Nephron progenitor cell (in vitro differentiated cells): ENCODE measurements at regions not wholly inside any gene's neighbourhood (a gene's known extent, or its start where the extent isn't known, plus 50 kb on each side); places are given as distances from the start of the nearest gene placed in this dataset.

Experiments used
- DNase-seq: peaks from one replicate; pipeline ENCODE4 v3.0.0; 2021
- H3K27ac Mint-ChIP-seq: 2 replicates; pipeline ENCODE4 v1.8.0; 2021; ENCODE audit warnings: mild to moderate bottlenecking, moderate library complexity, mixed read lengths
- H3K27me3 Mint-ChIP-seq: 2 replicates; pipeline ENCODE4 v1.8.0; 2021; ENCODE audit warnings: mild to moderate bottlenecking, low read depth, mixed read lengths; ENCODE audit not compliant: poor library complexity
- H3K36me3 Mint-ChIP-seq: 2 replicates; pipeline ENCODE4 v1.8.0; 2021; ENCODE audit warnings: low read depth, mixed read lengths
- H3K4me1 Mint-ChIP-seq: 2 replicates; pipeline ENCODE4 v1.8.0; 2021; ENCODE audit warnings: mixed read lengths
- H3K4me3 Mint-ChIP-seq: 2 replicates; pipeline ENCODE4 v1.8.0; 2021; ENCODE audit warnings: mild to moderate bottlenecking, moderate library complexity, mixed read lengths
- H3K9me3 Mint-ChIP-seq: 2 replicates; pipeline ENCODE4 v1.8.0; 2021; ENCODE audit warnings: mild to moderate bottlenecking, moderate library complexity, mixed read lengths
- CTCF ChIP-seq: fragments of 200-600 bp; sonication (generic); IDR thresholded peaks from 2 replicates; pipeline ENCODE4 v1.5.0; 2021; ENCODE audit warnings: antibody characterized with exemption

- DNase-seq: no peak
- peaks cover 11% of the 10 kb centered on the region for H3K4me1 Mint-ChIP-seq
- H3K27me3 Mint-ChIP-seq: peaks cover 20% of the 10 kb centered on the region
- H3K36me3 Mint-ChIP-seq: no peaks in the 10 kb centered on the region
- peak overlapping the region; percentile 15 for H3K27ac Mint-ChIP-seq
- no peak for TF ChIP-seq CTCF
- no peak overlapping the region for H3K4me3 Mint-ChIP-seq
- H3K9me3 Mint-ChIP-seq: peaks cover 14% of the 10 kb centered on the region
These were observed 60.9 kb downstream of the RPLP1 start for GRCh38 chr15:69513450-69513960.

GRCh38 chr15:69513986-69514385 lies 61.4 kb downstream of the RPLP1 start:
- DNase-seq: no peak
- Mint-ChIP-seq H3K27me3 (peaks cover 20% of the 10 kb centered on the region), H3K4me3 (no peak overlapping the region), H3K9me3 (peaks cover 14% of the 10 kb centered on the region), H3K4me1 (peaks cover 6% of the 10 kb centered on the region), H3K36me3 (no peaks in the 10 kb centered on the region), H3K27ac (no peak overlapping the region)
- TF ChIP-seq CTCF: no peak

DNA sequence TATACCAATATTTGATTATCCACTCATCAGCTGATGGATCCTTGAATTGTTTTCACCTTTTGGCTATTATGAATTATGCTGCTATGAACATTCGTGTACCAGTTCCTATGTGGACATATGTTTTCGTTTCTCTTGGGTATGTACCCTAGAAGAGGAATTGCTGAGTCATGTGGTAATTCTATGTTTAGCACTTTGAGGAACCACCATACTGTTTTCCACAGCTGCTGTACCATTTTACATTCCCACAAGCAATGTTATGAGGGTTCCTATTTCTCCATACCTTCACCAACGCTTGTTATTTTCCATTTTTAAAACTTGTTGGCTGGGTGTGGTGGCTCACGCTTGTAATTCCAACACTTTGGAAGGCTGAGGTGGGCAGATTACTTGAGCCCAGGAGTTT lies 62.9 kb downstream of the RPLP1 start:
- Mint-ChIP-seq H3K27ac (no peak overlapping the region), H3K27me3 (peaks cover 21% of the 10 kb centered on the region)
- no peak for DNase-seq

DNA sequence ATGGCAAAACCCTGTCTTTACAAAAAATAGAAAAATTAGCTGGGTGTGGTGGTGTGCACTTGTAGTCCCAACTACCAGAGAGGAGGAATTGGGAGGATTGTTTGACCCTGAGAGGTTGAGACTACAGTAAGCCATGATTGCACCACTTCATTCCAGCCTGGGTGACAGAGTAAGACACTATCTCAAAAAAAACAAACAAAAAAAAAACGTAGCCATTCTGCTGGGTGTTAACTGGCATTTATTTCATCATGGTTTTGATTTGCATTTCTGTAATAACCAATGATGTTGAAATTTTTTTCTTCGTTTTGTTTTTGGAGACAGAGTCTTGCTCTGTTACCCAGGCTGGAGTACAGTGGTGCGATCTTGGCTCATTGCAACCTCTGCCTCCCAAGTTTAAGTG lies 63.3 kb downstream of the RPLP1 start:
- Mint-ChIP-seq H3K27me3 (peaks cover 21% of the 10 kb centered on the region), H3K4me1 (no peaks in the 10 kb centered on the region), H3K4me3 (no peak overlapping the region), H3K27ac (no peak overlapping the region), H3K9me3 (no peaks in the 10 kb centered on the region), H3K36me3 (no peaks in the 10 kb centered on the region)
- DNase-seq: no peak
- TF ChIP-seq CTCF: no peak

More for the DNA sequence above, 62.9 kb downstream of the RPLP1 start:
- Mint-ChIP-seq H3K4me1 (no peaks in the 10 kb centered on the region), H3K4me3 (no peak overlapping the region), H3K36me3 (no peaks in the 10 kb centered on the region), H3K9me3 (no peaks in the 10 kb centered on the region)
- no peak for TF ChIP-seq CTCF

DNA sequence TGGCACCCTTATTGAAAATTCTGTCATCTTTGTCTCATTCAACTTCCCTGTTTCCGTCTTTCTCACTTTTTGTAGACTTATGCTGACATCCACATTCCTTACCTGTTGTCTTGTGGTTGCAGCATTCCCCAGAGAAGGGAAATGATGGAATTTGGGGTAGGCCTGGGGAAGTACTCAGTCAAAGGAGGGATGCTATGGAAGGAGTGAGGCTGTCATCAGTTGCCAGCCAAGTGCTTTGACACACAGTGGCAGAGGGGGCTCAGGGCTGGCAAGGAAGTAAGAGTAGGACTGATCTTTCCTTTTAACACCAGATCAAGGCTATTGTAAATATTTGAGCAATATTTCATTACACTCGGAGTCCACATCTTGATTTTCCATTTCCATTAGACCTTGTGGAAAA lies 64.4 kb downstream of the RPLP1 start:
- Mint-ChIP-seq H3K36me3 (no peaks in the 10 kb centered on the region), H3K4me1 (no peaks in the 10 kb centered on the region), H3K9me3 (no peaks in the 10 kb centered on the region), H3K27ac (no peak overlapping the region), H3K27me3 (peaks cover 22% of the 10 kb centered on the region), H3K4me3 (no peak overlapping the region)
- TF ChIP-seq CTCF: no peak
- DNase-seq: no peak

DNA sequence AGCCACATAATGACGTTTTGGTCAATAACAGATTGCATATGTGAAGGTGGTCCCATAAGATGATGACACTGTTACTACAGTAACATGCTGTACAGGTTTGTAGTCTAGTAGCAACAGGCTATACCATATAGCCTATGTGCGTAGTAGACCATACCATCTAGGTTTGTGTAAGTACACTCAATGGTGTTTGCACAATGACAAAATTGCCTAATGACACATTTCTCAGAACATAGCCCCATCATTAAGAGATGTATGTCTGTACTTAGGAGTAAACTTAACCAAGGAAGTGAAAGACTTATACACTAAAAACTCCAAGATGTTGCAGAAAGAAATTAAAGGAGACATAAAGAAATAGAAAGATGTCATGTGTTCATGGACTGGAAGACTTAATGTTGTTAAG lies 66.2 kb downstream of the RPLP1 start:
- H3K36me3 Mint-ChIP-seq: no peaks in the 10 kb centered on the region
- no peak overlapping the region for H3K27ac Mint-ChIP-seq
- no peaks in the 10 kb centered on the region for H3K9me3 Mint-ChIP-seq
- DNase-seq: no peak
- H3K27me3 Mint-ChIP-seq: peaks cover 16% of the 10 kb centered on the region
- peaks cover 6% of the 10 kb centered on the region for H3K4me1 Mint-ChIP-seq
- H3K4me3 Mint-ChIP-seq: no peak overlapping the region
- no peak for TF ChIP-seq CTCF
